ENCODE measurements at regions not wholly inside any gene's neighbourhood (a gene's known extent, or its start where the extent isn't known, plus 50 kb on each side); places are given as distances from the start of the nearest gene placed in this dataset.

GRCh38 chr10:74760086-74760979 is 66.1 kb upstream of the KAT6B start:
- Histone ChIP-seq H3K27me3 (ENCODE audit: control insufficient read depth, insufficient read depth, low read length) (peaks cover 2% of the 10 kb centered on the region; the same call in 1 of the 2 replicates), H3K4me3 (ENCODE audit: low read depth, low read length) (no peak overlapping the region), H3K36me3 (ENCODE audit: control insufficient read depth, insufficient read depth, low read length) (no peaks in the 10 kb centered on the region)
- DNase-seq (ENCODE audit: low read depth), result peak; percentile 6
- ChIA-PET CTCF (interaction anchor here (1.4 kb wide), 1 partner anchor 9 kb away, joined by 3 read pairs; no protein-coding TSS in a partner anchor), POLR2A (no interaction called here)
- 0 out of 2 replicates have a peak, but pooled peaks have one; percentile 1 for TF ChIP-seq CTCF (IDR thresholded peaks at IDR 0.05; ENCODE audit: insufficient read depth, low read depth, low read length)

GRCh38 chr10:74763934-74764591 is 62.3 kb upstream of the KAT6B start:
- ChIA-PET POLR2A (no interaction called here), CTCF (interaction anchor here (0.8 kb wide), 1 partner anchor 11 kb away, joined by 3 read pairs; no protein-coding TSS in a partner anchor)
- no peaks in the 10 kb centered on the region for H3K36me3 ChIP-seq (ENCODE audit: control insufficient read depth, insufficient read depth, low read length)
- no peak overlapping the region for H3K4me3 ChIP-seq (ENCODE audit: low read depth, low read length)
- DNase-seq (ENCODE audit: low read depth), result no peak
- no peak for TF ChIP-seq CTCF (IDR thresholded peaks at IDR 0.05; ENCODE audit: insufficient read depth, low read depth, low read length)
- peaks cover 5% of the 10 kb centered on the region for H3K27me3 ChIP-seq (ENCODE audit: control insufficient read depth, insufficient read depth, low read length)

GRCh38 chr10:74765465-74765975 is 60.9 kb upstream of the KAT6B start:
- no peak for TF ChIP-seq CTCF (IDR thresholded peaks at IDR 0.05; ENCODE audit: insufficient read depth, low read depth, low read length)
- CTCF ChIA-PET, result no interaction called here
- POLR2A ChIA-PET, result no interaction called here
- Histone ChIP-seq H3K27me3 (ENCODE audit: control insufficient read depth, insufficient read depth, low read length) (peaks cover 5% of the 10 kb centered on the region), H3K4me3 (ENCODE audit: low read depth, low read length) (no peak overlapping the region), H3K36me3 (ENCODE audit: control insufficient read depth, insufficient read depth, low read length) (no peaks in the 10 kb centered on the region)
- no peak for DNase-seq (ENCODE audit: low read depth)

- no peak overlapping the region for H3K4me3 ChIP-seq (ENCODE audit: low read depth, low read length)
- no peak for DNase-seq (ENCODE audit: low read depth)
- no peaks in the 10 kb centered on the region for H3K36me3 ChIP-seq (ENCODE audit: control insufficient read depth, insufficient read depth, low read length)
- ChIA-PET POLR2A (no interaction called here), CTCF (interaction anchor here (0.7 to 1.5 kb wide), 2 partner anchors 11 to 15 kb away, joined by 3 read pairs; no protein-coding TSS in a partner anchor)
- peaks cover 5% of the 10 kb centered on the region for H3K27me3 ChIP-seq (ENCODE audit: control insufficient read depth, insufficient read depth, low read length)
- TF ChIP-seq CTCF (IDR thresholded peaks at IDR 0.05; ENCODE audit: insufficient read depth, low read depth, low read length), result no peak
Observed at GRCh38 chr10:74766501-74766900, 59.9 kb upstream of the KAT6B start.

- ChIA-PET CTCF (interaction anchor here (1.0 kb wide), 1 partner anchor 8 kb away, joined by 3 read pairs; no protein-coding TSS in a partner anchor), POLR2A (no interaction called here)
- Histone ChIP-seq H3K27me3 (ENCODE audit: control insufficient read depth, insufficient read depth, low read length) (peaks cover 3% of the 10 kb centered on the region; the same call in 1 of the 2 replicates), H3K4me3 (ENCODE audit: low read depth, low read length) (no peak overlapping the region), H3K36me3 (ENCODE audit: control insufficient read depth, insufficient read depth, low read length) (no peaks in the 10 kb centered on the region)
- DNase-seq (ENCODE audit: low read depth), result no peak
- TF ChIP-seq CTCF (IDR thresholded peaks at IDR 0.05; ENCODE audit: insufficient read depth, low read depth, low read length), result no peak
Observed at GRCh38 chr10:74770400-74770799, 56.0 kb upstream of the KAT6B start.
